ENCODE measurements at regions not wholly inside any gene's neighbourhood (a gene's known extent, or its start where the extent isn't known, plus 50 kb on each side); places are given as distances from the start of the nearest gene placed in this dataset.

- Mint-ChIP-seq H3K4me1 (no peaks in the 10 kb centered on the region), H3K4me3 (no peak overlapping the region), H3K36me3 (ENCODE audit: low read depth) (peaks cover 99% of the 10 kb centered on the region), H3K27ac (no peak overlapping the region), H3K9me3 (peaks cover 95% of the 10 kb centered on the region), H3K27me3 (ENCODE audit: low read depth, poor library complexity) (peaks cover 4% of the 10 kb centered on the region)
- DNase-seq: no peak
- TF ChIP-seq CTCF (IDR thresholded peaks at IDR 0.05): no peak
Observed at GRCh38 chrX:131709553-131709952, 165.7 kb downstream of the OR13H1 start.

GRCh38 chrX:131711478-131711867 lies 167.6 kb downstream of the OR13H1 start:
- Mint-ChIP-seq H3K27ac (no peak overlapping the region), H3K4me1 (no peaks in the 10 kb centered on the region), H3K9me3 (peaks cover 97% of the 10 kb centered on the region), H3K36me3 (ENCODE audit: low read depth) (peaks cover 99% of the 10 kb centered on the region), H3K27me3 (ENCODE audit: low read depth, poor library complexity) (peaks cover 4% of the 10 kb centered on the region), H3K4me3 (no peak overlapping the region)
- no peak for DNase-seq
- no peak for TF ChIP-seq CTCF (IDR thresholded peaks at IDR 0.05)

- Mint-ChIP-seq H3K27me3 (ENCODE audit: low read depth, poor library complexity) (no peaks in the 10 kb centered on the region), H3K27ac (no peak overlapping the region), H3K4me3 (no peak overlapping the region), H3K4me1 (no peaks in the 10 kb centered on the region), H3K36me3 (ENCODE audit: low read depth) (peaks cover 97% of the 10 kb centered on the region), H3K9me3 (peaks cover 83% of the 10 kb centered on the region)
- DNase-seq: no peak
- no peak for TF ChIP-seq CTCF (IDR thresholded peaks at IDR 0.05)
Observed at GRCh38 chrX:131723646-131724045, 179.8 kb downstream of the OR13H1 start.

- TF ChIP-seq CTCF (IDR thresholded peaks at IDR 0.05): no peak
Observed at GRCh38 chrX:131724292-131724691, 180.4 kb downstream of the OR13H1 start.

GRCh38 chrX:131725001-131725654 lies 181.3 kb downstream of the OR13H1 start:
- no peak for TF ChIP-seq CTCF (IDR thresholded peaks at IDR 0.05)
- Mint-ChIP-seq H3K27ac (no peak overlapping the region), H3K27me3 (ENCODE audit: low read depth, poor library complexity) (no peaks in the 10 kb centered on the region), H3K36me3 (ENCODE audit: low read depth) (peaks cover 98% of the 10 kb centered on the region), H3K9me3 (peaks cover 91% of the 10 kb centered on the region), H3K4me1 (no peaks in the 10 kb centered on the region), H3K4me3 (no peak overlapping the region)
- DNase-seq: no peak

More at GRCh38 chrX:131724292-131724691, 180.4 kb downstream of the OR13H1 start:
- Mint-ChIP-seq H3K4me3 (no peak overlapping the region), H3K4me1 (no peaks in the 10 kb centered on the region), H3K27me3 (ENCODE audit: low read depth, poor library complexity) (no peaks in the 10 kb centered on the region), H3K9me3 (peaks cover 89% of the 10 kb centered on the region), H3K36me3 (ENCODE audit: low read depth) (peaks cover 98% of the 10 kb centered on the region), H3K27ac (no peak overlapping the region)
- DNase-seq: no peak

- H3K27me3 Mint-ChIP-seq (ENCODE audit: low read depth, poor library complexity): no peaks in the 10 kb centered on the region
- TF ChIP-seq CTCF (IDR thresholded peaks at IDR 0.05): no peak
- no peak overlapping the region for H3K27ac Mint-ChIP-seq
- peaks cover 95% of the 10 kb centered on the region for H3K36me3 Mint-ChIP-seq (ENCODE audit: low read depth)
- peaks cover 73% of the 10 kb centered on the region for H3K9me3 Mint-ChIP-seq
- no peaks in the 10 kb centered on the region for H3K4me1 Mint-ChIP-seq
- H3K4me3 Mint-ChIP-seq: no peak overlapping the region
- DNase-seq: no peak
Observed at GRCh38 chrX:131727778-131728177, 183.9 kb downstream of the OR13H1 start.

Data from nephron progenitor cell (in vitro differentiated cells).